Dedifferentiated amniotic fluid mesenchymal stem cell (primary cell): ENCODE measurements at regions not wholly inside any gene's neighbourhood (a gene's known extent, or its start where the extent isn't known, plus 50 kb on each side); places are given as distances from the start of the nearest gene placed in this dataset.
"Not testable (repeated sequence)": the region's sequence is repeated elsewhere in the genome, so short reads cannot be mapped to it uniquely, and the experiment has no call there.

Experiments used
- DNase-seq: peaks from one replicate; pipeline ENCODE4 v3.0.0-alpha.2; 2016; ENCODE audit errors: extremely low spot score

GRCh38 chr4:124046190-124046589 lies 649.6 kb downstream of the SPRY1 start:
- no peak for DNase-seq

DNA sequence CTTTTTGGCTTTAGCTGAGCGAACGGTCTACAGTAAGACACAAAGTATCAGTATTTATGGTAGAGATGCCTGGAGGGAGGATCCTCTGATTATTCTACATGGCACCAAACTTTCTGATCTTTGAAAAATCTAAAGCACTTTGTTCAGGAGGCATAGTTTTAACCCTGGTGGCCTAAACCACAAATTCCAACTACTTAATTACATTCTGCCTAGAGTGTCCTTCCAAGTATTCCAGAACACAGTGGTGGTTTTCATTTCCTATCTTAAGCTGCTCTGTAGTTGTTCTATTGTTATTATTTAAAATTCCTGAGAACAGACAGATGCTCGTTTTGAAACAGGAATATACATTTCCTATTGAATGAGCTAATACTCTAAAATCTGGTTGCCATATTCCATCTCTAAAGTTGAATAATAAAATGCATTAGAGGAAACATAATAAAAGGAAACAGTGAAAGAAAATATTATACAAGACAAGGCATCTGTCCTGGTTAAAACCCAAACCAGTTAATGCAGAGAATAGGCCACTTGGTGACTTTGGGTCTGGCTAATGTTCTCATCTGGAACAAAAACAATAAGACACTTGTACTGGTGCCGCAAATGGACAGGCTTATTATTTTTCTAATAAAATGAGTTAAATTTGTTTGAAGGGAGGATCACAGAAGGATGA lies 657.4 kb downstream of the SPRY1 start:
- no peak for DNase-seq

- no peak for DNase-seq
Observed at GRCh38 chr4:124055336-124055735, 657.2 kb downstream of the ANKRD50 start.

- DNase-seq, result no peak
Observed at GRCh38 chr4:124055896-124056295, 656.6 kb downstream of the ANKRD50 start.

DNA sequence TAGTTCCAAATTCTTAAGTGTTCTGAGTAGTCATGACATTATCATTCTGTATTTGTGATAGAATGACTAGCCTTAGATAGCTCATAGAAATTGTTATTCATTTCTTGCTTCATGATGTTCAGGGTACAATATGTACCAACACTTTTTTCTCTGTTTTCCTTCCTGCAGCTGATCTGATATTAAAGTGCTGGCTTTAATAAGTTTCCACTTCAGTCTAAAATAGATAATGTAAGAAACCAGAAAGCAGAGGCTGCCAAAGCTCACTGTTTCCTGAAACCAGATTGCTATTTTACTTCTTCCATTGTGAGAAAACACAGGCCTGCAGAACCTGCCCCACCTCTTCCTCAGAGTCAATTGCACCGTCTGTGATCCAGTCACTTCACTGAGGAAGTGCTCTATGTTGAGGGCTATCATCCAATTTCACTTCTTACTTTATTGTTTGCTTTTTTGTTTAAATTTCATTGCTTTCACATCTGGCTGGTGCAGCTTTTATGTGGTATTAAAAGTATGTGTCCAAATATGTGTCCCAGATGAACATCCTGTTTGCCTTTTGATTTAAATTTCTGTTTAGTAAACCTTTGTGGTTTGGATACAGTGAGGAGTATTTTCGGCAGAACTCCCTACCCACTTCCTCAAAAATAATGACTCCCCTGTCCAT lies 652.1 kb downstream of the ANKRD50 start:
- no peak for DNase-seq

GRCh38 chr4:124061413-124061812 lies 651.1 kb downstream of the ANKRD50 start:
- no peak for DNase-seq

- peak; percentile 34 for DNase-seq
Observed at GRCh38 chr4:124065422-124065821, 647.1 kb downstream of the ANKRD50 start.

DNA sequence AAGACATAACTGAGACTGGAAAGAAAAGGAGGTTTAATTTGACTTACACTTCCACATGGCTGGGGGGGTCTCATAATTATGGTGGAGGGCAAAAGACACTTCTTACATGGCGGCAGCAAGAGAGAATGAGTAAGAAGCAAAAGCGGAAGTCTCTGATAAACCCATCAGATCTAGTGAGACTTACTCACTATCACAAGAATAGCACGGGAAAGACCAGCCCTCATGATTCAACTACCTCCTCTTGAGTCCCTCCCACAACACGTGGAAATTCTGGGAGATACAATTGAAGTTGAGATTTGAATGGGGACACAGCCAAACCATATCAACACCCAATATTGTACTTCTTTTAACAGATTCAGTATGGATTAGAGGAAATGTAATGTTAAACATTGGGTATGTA lies 646.6 kb downstream of the ANKRD50 start:
- DNase-seq, result no peak

DNA sequence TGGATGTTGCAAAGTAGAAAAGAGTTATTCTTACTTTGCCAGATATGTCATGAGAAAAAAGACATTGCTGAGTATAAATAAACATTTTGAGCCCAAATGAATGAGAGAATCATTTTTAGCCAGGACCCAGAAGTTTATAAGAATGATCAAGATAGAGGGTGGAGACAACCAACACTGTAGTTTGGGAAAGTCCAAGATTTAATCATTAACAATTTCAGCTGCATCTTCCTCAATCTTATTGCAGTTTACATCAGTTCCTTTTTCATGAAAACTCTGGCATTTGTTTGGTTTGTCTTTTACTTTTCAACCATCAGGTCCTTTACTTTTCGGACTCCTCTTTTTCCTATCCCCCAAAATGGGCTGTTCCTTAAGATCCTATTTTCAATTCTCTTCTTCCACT lies 645.9 kb downstream of the ANKRD50 start:
- no peak for DNase-seq

GRCh38 chr4:124067046-124067445 lies 645.5 kb downstream of the ANKRD50 start:
- DNase-seq, result no peak

- no peak for DNase-seq
Observed at GRCh38 chr4:124070688-124071484, 641.6 kb downstream of the ANKRD50 start.

- not testable (repeated sequence) for DNase-seq
Observed at GRCh38 chr4:124075276-124075675, 637.3 kb downstream of the ANKRD50 start.

- DNase-seq, result no peak
Observed at GRCh38 chr4:124079174-124079780, 633.3 kb downstream of the ANKRD50 start.

GRCh38 chr4:124083711-124084110 lies 628.8 kb downstream of the ANKRD50 start:
- DNase-seq, result no peak

DNA sequence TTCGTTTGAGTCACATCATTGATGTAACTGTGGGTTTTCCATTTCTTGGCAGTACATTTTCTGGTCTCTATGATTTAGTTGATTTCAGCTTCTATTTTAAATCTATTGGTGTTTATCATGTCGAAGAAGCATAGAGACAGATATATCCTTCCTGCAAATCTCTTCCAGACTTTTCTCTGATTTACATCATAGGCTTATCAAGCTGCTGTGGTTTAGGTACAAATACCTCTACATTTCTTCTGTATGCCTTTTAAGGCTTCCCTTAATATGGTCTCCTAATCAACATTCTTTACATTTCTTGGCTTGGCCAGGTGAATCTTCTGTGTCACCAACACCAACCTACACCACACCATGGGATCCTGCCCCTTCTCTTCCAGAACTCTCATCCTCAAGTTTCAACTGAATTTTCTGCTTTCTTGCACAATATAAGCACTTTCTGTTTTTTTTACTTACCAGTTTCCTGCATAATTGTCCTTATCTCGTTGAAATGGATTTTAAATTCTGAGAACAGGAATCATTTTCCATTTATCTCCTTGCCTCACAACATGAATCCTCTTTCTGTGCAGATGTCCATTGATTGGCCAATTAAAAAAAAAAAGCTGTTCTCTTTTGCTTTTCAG lies 626.9 kb downstream of the ANKRD50 start:
- DNase-seq, result no peak

DNA sequence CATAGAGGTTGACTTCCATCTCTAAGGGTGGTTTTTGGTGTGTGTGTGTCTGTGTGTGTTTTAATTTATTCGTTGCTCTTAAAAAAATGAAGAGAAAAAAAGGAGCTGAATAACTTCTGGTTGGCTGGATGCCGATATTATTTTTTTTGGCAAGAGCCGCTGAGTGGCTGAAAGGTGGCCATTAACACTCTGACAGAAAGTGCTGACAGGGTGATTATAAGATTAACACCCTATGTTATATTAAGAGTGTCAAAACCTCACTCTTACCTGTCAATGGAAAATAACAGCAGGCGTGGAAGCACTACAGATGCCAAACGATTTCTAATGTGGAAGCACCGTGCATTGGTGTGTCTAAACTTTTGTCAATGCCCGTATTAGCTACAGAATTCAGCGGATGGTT lies 622.5 kb downstream of the ANKRD50 start:
- no peak for DNase-seq

- DNase-seq, result no peak
Observed at GRCh38 chr4:124092101-124092500, 620.4 kb downstream of the ANKRD50 start.

DNA sequence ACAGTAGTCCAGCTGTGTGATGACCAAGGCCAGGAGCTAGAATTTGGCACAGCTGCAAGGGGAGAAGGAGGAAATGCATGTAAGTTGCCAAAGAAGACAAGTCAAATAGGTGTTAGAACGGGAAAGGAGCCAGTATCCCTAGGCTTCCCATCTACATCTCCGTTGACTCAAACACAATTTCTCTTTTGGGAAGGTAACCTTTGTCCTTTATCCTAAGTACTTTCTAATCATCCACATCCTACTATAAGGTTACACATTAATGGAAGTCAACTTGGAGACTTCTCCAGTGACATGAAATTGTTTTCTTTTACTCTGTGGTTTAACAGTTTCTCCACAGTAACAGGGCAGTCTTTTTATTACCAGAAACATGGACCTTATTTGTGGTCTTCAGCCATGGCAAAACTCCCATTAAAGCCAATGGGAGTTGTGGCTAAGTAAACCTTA lies 620.0 kb downstream of the ANKRD50 start:
- DNase-seq, result no peak

DNA sequence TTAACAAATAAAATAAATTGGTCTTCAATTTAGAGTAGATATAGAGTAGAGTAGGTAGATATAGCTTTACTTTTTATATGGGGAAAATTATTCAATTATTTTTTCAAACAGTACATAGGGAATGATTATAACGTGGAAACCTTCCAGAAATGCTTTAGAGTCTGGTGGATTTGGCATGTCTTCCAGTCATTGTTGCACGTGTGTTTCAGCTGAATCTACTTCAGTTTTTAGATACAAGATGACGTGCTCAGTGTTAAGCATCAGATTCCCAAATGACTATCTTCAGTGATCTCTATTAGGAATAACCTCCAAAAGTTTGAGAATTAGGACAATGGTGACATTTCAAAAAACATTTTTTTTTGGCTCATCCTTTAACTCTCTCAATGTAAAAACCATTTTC lies 616.9 kb downstream of the ANKRD50 start:
- no peak for DNase-seq

DNA sequence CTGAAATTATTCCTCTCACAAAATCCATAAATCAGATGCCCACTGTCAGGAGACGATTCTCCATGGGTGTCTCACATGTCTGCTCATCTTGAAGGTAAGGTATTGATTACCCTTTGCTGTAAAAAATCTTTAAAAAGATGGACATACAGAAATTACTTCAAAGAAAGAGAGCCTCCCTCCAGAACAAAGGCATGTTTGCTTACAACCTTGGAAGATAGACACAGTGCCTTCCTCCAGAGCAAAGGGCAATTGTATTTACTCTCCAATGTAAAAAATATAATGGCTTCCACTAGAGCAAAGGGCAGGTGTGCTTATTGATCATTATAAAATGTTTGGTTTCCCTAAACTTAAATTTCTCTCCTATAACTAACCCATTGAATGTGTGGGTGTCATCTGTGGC lies 616.2 kb downstream of the ANKRD50 start:
- DNase-seq, result no peak

DNA sequence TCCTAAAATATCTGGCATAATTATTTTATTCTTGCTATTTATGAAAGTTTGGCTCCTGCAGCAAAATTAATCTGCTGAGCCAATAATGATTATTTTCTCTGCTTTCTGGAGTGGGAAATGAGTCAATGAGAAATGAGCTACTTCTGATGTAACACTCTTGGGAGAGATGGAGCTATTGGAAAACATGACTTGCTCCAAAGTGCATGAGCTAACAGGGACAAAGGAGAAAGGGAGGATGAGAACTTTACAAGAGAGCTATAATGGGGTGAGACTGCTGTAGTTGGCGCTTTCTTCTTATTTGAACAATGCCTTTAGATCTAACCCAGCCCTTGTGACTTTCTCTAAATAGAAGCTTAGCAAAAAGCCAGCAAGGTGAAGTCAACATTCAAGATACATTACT lies 615.1 kb downstream of the ANKRD50 start:
- DNase-seq, result no peak

GRCh38 chr4:124104101-124104500 lies 608.4 kb downstream of the ANKRD50 start:
- DNase-seq, result no peak
